Activated naive CD8-positive, alpha-beta T cell (primary cell): ENCODE measurements at regions not wholly inside any gene's neighbourhood (a gene's known extent, or its start where the extent isn't known, plus 50 kb on each side); places are given as distances from the start of the nearest gene placed in this dataset.

Source experiments
- H3K27ac Mint-ChIP-seq: one replicate; pipeline ENCODE4 v1.8.0; 2021; ENCODE audit warnings: mixed read lengths
- H3K27me3 Mint-ChIP-seq: one replicate; pipeline ENCODE4 v1.8.0; 2021; ENCODE audit warnings: mixed read lengths
- H3K36me3 Mint-ChIP-seq: one replicate; pipeline ENCODE4 v1.8.0; 2021; ENCODE audit warnings: mixed read lengths
- H3K4me1 Mint-ChIP-seq: one replicate; pipeline ENCODE4 v1.8.0; 2021; ENCODE audit warnings: low read depth, mixed read lengths
- H3K4me3 Mint-ChIP-seq: one replicate; pipeline ENCODE4 v1.8.0; 2021; ENCODE audit warnings: mild to moderate bottlenecking, mixed read lengths
- H3K9me3 Mint-ChIP-seq: one replicate; pipeline ENCODE4 v1.8.0; 2021; ENCODE audit warnings: low read depth, mixed read lengths

GRCh38 chr17:36730095-36730808 is 128.9 kb downstream of the MRM1 start:
- H3K9me3 Mint-ChIP-seq, result no peaks in the 10 kb centered on the region
- no peak overlapping the region for H3K27ac Mint-ChIP-seq
- peaks cover 16% of the 10 kb centered on the region for H3K27me3 Mint-ChIP-seq
- H3K36me3 Mint-ChIP-seq, result no peaks in the 10 kb centered on the region
- H3K4me1 Mint-ChIP-seq, result peaks cover 33% of the 10 kb centered on the region
- no peak overlapping the region for H3K4me3 Mint-ChIP-seq

- Mint-ChIP-seq H3K4me1 (peaks cover 30% of the 10 kb centered on the region), H3K27ac (no peak overlapping the region), H3K4me3 (no peak overlapping the region), H3K9me3 (no peaks in the 10 kb centered on the region), H3K36me3 (no peaks in the 10 kb centered on the region), H3K27me3 (peaks cover 16% of the 10 kb centered on the region)
Observed at GRCh38 chr17:36730857-36731490, 129.6 kb downstream of the MRM1 start.

GRCh38 chr17:36731811-36732210 is 130.4 kb downstream of the MRM1 start:
- no peaks in the 10 kb centered on the region for H3K9me3 Mint-ChIP-seq
- H3K36me3 Mint-ChIP-seq, result no peaks in the 10 kb centered on the region
- peaks cover 22% of the 10 kb centered on the region for H3K4me1 Mint-ChIP-seq
- H3K27ac Mint-ChIP-seq, result no peak overlapping the region
- no peak overlapping the region for H3K4me3 Mint-ChIP-seq
- peaks cover 16% of the 10 kb centered on the region for H3K27me3 Mint-ChIP-seq

- H3K4me3 Mint-ChIP-seq, result no peak overlapping the region
- peaks cover 16% of the 10 kb centered on the region for H3K27me3 Mint-ChIP-seq
- no peaks in the 10 kb centered on the region for H3K36me3 Mint-ChIP-seq
- no peak overlapping the region for H3K27ac Mint-ChIP-seq
- H3K9me3 Mint-ChIP-seq, result no peaks in the 10 kb centered on the region
- peaks cover 18% of the 10 kb centered on the region for H3K4me1 Mint-ChIP-seq
Observed at GRCh38 chr17:36732351-36732750, 131.0 kb downstream of the MRM1 start.

GRCh38 chr17:36736201-36737156 is 135.1 kb downstream of the MRM1 start:
- Mint-ChIP-seq H3K9me3 (no peaks in the 10 kb centered on the region), H3K36me3 (no peaks in the 10 kb centered on the region), H3K4me3 (no peak overlapping the region), H3K27ac (no peak overlapping the region), H3K4me1 (no peaks in the 10 kb centered on the region), H3K27me3 (peaks cover 11% of the 10 kb centered on the region)

GRCh38 chr17:36739208-36739607 is 137.8 kb downstream of the MRM1 start:
- no peaks in the 10 kb centered on the region for H3K36me3 Mint-ChIP-seq
- H3K27ac Mint-ChIP-seq, result no peak overlapping the region
- H3K9me3 Mint-ChIP-seq, result no peaks in the 10 kb centered on the region
- no peak overlapping the region for H3K4me3 Mint-ChIP-seq
- no peaks in the 10 kb centered on the region for H3K4me1 Mint-ChIP-seq
- H3K27me3 Mint-ChIP-seq, result peaks cover 2% of the 10 kb centered on the region

GRCh38 chr17:36740157-36740556 is 138.8 kb downstream of the MRM1 start:
- Mint-ChIP-seq H3K4me3 (no peak overlapping the region), H3K27ac (no peak overlapping the region), H3K9me3 (no peaks in the 10 kb centered on the region), H3K36me3 (no peaks in the 10 kb centered on the region), H3K27me3 (no peaks in the 10 kb centered on the region), H3K4me1 (no peaks in the 10 kb centered on the region)

GRCh38 chr17:36741019-36741902 is 139.9 kb downstream of the MRM1 start:
- H3K4me1 Mint-ChIP-seq, result no peaks in the 10 kb centered on the region
- no peaks in the 10 kb centered on the region for H3K36me3 Mint-ChIP-seq
- no peaks in the 10 kb centered on the region for H3K9me3 Mint-ChIP-seq
- no peaks in the 10 kb centered on the region for H3K27me3 Mint-ChIP-seq
- no peak overlapping the region for H3K4me3 Mint-ChIP-seq
- H3K27ac Mint-ChIP-seq, result no peak overlapping the region

GRCh38 chr17:36742267-36743000 is 141.1 kb downstream of the MRM1 start:
- no peak overlapping the region for H3K27ac Mint-ChIP-seq

GRCh38 chr17:36743130-36743529 is 141.7 kb downstream of the MRM1 start:
- Mint-ChIP-seq H3K4me1 (no peaks in the 10 kb centered on the region), H3K4me3 (no peak overlapping the region), H3K27ac (no peak overlapping the region), H3K9me3 (no peaks in the 10 kb centered on the region), H3K36me3 (no peaks in the 10 kb centered on the region), H3K27me3 (no peaks in the 10 kb centered on the region)

More at GRCh38 chr17:36742267-36743000, 141.1 kb downstream of the MRM1 start:
- Mint-ChIP-seq H3K4me3 (no peak overlapping the region), H3K27me3 (no peaks in the 10 kb centered on the region), H3K4me1 (no peaks in the 10 kb centered on the region), H3K36me3 (no peaks in the 10 kb centered on the region), H3K9me3 (no peaks in the 10 kb centered on the region)

- no peaks in the 10 kb centered on the region for H3K4me1 Mint-ChIP-seq
- no peak overlapping the region for H3K27ac Mint-ChIP-seq
- H3K4me3 Mint-ChIP-seq, result no peak overlapping the region
- no peaks in the 10 kb centered on the region for H3K36me3 Mint-ChIP-seq
- H3K27me3 Mint-ChIP-seq, result no peaks in the 10 kb centered on the region
- H3K9me3 Mint-ChIP-seq, result no peaks in the 10 kb centered on the region
Observed at GRCh38 chr17:36746381-36747053, 145.1 kb downstream of the MRM1 start.

- H3K27ac Mint-ChIP-seq, result no peak overlapping the region
- H3K36me3 Mint-ChIP-seq, result no peaks in the 10 kb centered on the region
- H3K4me3 Mint-ChIP-seq, result no peak overlapping the region
- no peaks in the 10 kb centered on the region for H3K4me1 Mint-ChIP-seq
- H3K9me3 Mint-ChIP-seq, result no peaks in the 10 kb centered on the region
- no peaks in the 10 kb centered on the region for H3K27me3 Mint-ChIP-seq
Observed at GRCh38 chr17:36747861-36748260, 146.5 kb downstream of the MRM1 start.

GRCh38 chr17:36748272-36748671 is 146.9 kb downstream of the MRM1 start:
- Mint-ChIP-seq H3K4me3 (no peak overlapping the region), H3K36me3 (no peaks in the 10 kb centered on the region), H3K4me1 (no peaks in the 10 kb centered on the region), H3K9me3 (no peaks in the 10 kb centered on the region), H3K27me3 (peaks cover 2% of the 10 kb centered on the region), H3K27ac (no peak overlapping the region)
